Stomach (tissue), 4 donors: ENCODE measurements at regions not wholly inside any gene's neighbourhood (a gene's known extent, or its start where the extent isn't known, plus 50 kb on each side); places are given as distances from the start of the nearest gene placed in this dataset.

ENCODE experiments used
- EP300 ChIP-seq: sonication (generic); formaldehyde crosslinking; IDR thresholded peaks from one replicate; pipeline ENCODE4 v1.6.1; 2017; ENCODE audit warnings: antibody characterized with exemption
- POLR2A ChIP-seq, 4 donors: fragments of 450-650 bp; IDR thresholded peaks; one replicate each; pipeline ENCODE4 v1.6.1; 2016; ENCODE audit warnings: antibody characterized with exemption in 4 of 4, control low read depth in 2 of 4, mild to moderate bottlenecking in 1 of 4, moderate library complexity in 1 of 4
- TF ChIP-seq, protein P1 (sequence below), 7 experiments: fragments of 450-650 bp in 4 of 7; fragments of 200-600 bp in 3 of 7; sonication (generic) in 3 of 7; IDR thresholded peaks; one replicate each; pipeline ENCODE4 v1.5.1; 2016 to 2019; ENCODE audit warnings: antibody characterized with exemption in 7 of 7, control low read depth in 2 of 7, mild to moderate bottlenecking in 1 of 7

DNA sequence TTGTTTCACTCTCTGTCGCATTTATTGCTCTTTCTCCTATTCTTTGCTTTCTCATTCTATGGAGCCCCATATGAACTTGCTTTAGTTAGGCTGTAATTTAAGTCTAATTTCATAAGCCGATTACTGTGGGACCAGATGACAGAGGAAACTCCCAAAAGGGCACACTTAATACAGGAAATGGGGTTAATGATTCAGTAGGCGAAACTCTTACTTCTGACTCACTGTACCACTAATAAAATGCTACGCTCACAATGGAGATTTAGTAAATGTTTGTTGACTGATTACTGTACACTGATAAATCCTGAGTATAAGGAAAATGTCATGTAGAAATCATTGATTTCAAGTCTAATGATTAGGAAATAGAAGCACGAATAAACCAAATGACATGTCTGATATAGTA, 276.4 kb downstream of the KLF5 start:
- TF ChIP-seq, protein P1, sequence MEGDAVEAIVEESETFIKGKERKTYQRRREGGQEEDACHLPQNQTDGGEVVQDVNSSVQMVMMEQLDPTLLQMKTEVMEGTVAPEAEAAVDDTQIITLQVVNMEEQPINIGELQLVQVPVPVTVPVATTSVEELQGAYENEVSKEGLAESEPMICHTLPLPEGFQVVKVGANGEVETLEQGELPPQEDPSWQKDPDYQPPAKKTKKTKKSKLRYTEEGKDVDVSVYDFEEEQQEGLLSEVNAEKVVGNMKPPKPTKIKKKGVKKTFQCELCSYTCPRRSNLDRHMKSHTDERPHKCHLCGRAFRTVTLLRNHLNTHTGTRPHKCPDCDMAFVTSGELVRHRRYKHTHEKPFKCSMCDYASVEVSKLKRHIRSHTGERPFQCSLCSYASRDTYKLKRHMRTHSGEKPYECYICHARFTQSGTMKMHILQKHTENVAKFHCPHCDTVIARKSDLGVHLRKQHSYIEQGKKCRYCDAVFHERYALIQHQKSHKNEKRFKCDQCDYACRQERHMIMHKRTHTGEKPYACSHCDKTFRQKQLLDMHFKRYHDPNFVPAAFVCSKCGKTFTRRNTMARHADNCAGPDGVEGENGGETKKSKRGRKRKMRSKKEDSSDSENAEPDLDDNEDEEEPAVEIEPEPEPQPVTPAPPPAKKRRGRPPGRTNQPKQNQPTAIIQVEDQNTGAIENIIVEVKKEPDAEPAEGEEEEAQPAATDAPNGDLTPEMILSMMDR (IDR thresholded peaks at IDR 0.05): no peak
- TF ChIP-seq EP300 (no peak), POLR2A (IDR thresholded peaks at IDR 0.05) (no peak)
